HTR-8/SVneo (cell line): ENCODE measurements at regions not wholly inside any gene's neighbourhood (a gene's known extent, or its start where the extent isn't known, plus 50 kb on each side); places are given as distances from the start of the nearest gene placed in this dataset.

Experiments
- DNase-seq: peaks from one replicate; pipeline ENCODE4 v3.0.0; 2011; ENCODE audit warnings: low spot score, mixed read lengths; ENCODE audit not compliant: insufficient read length
- FAIRE-seq: peaks from 2 replicates; lab custom pipeline; 2011; peaks lifted over from hg19 to GRCh38; lab: Jason Lieb, UNC

GRCh38 chr11:29959488-29959887 is 57.3 kb downstream of the KCNA4 start:
- FAIRE-seq = no peak
- no peak for DNase-seq

GRCh38 chr11:29957431-29957830 is 59.4 kb downstream of the KCNA4 start:
- DNase-seq = no peak
- no peak for FAIRE-seq

GRCh38 chr11:29956076-29956556 is 60.7 kb downstream of the KCNA4 start:
- FAIRE-seq = no peak

GRCh38 chr11:29943347-29943746 is 73.5 kb downstream of the KCNA4 start:
- no peak for FAIRE-seq
- no peak for DNase-seq

More at GRCh38 chr11:29956076-29956556, 60.7 kb downstream of the KCNA4 start:
- DNase-seq = no peak

- FAIRE-seq = no peak
- no peak for DNase-seq
Measured at GRCh38 chr11:29937526-29937925, 79.3 kb downstream of the KCNA4 start.

- FAIRE-seq = no peak
- no peak for DNase-seq
Measured at GRCh38 chr11:29934115-29934638, 82.7 kb downstream of the KCNA4 start.

- no peak for DNase-seq
- no peak for FAIRE-seq
Measured at GRCh38 chr11:29916040-29916439, 100.8 kb downstream of the KCNA4 start.

GRCh38 chr11:29914203-29914930 is 102.5 kb downstream of the KCNA4 start:
- DNase-seq = no peak

GRCh38 chr11:29913352-29913751 is 103.5 kb downstream of the KCNA4 start:
- no peak for FAIRE-seq
- DNase-seq = no peak

More at GRCh38 chr11:29914203-29914930, 102.5 kb downstream of the KCNA4 start:
- FAIRE-seq = no peak

- no peak for DNase-seq
- FAIRE-seq = no peak
Measured at GRCh38 chr11:29900382-29900781, 116.4 kb downstream of the KCNA4 start.

GRCh38 chr11:29879560-29879959 is 137.3 kb downstream of the KCNA4 start:
- DNase-seq (no peak), FAIRE-seq (no peak)

GRCh38 chr11:29876192-29876591 is 140.6 kb downstream of the KCNA4 start:
- FAIRE-seq = no peak
- DNase-seq = no peak

- FAIRE-seq = no peak
Measured at GRCh38 chr11:29847219-29847618, 169.6 kb downstream of the KCNA4 start.

GRCh38 chr11:29844701-29845379 is 172.0 kb downstream of the KCNA4 start:
- DNase-seq (no peak), FAIRE-seq (no peak)

More at GRCh38 chr11:29847219-29847618, 169.6 kb downstream of the KCNA4 start:
- DNase-seq = no peak

- FAIRE-seq (no peak), DNase-seq (no peak)
Measured at GRCh38 chr11:29844031-29844430, 172.8 kb downstream of the KCNA4 start.

- no peak for DNase-seq
- no peak for FAIRE-seq
Measured at GRCh38 chr11:29842061-29842460, 174.8 kb downstream of the KCNA4 start.

GRCh38 chr11:29826878-29827277 is 190.0 kb downstream of the KCNA4 start:
- DNase-seq = no peak
- FAIRE-seq = no peak

- no peak for DNase-seq
- FAIRE-seq = no peak
Measured at GRCh38 chr11:29816359-29816758, 200.5 kb downstream of the KCNA4 start.

GRCh38 chr11:29809121-29809520 is 207.7 kb downstream of the KCNA4 start:
- DNase-seq = no peak
- FAIRE-seq = no peak

- FAIRE-seq (no peak), DNase-seq (no peak)
Measured at GRCh38 chr11:29802522-29802921, 214.3 kb downstream of the KCNA4 start.

GRCh38 chr11:29801561-29801960 is 215.3 kb downstream of the KCNA4 start:
- no peak for DNase-seq
- FAIRE-seq = no peak
